HG02642 (cell line): ENCODE measurements at regions not wholly inside any gene's neighbourhood (a gene's known extent, or its start where the extent isn't known, plus 50 kb on each side); places are given as distances from the start of the nearest gene placed in this dataset.

Source experiments
- ATAC-seq: cut with Tn5 transposase; IDR thresholded peaks from one replicate; pipeline ENCODE4 v1.9.1; 2021; ENCODE audit warnings: mild to moderate bottlenecking; ENCODE audit not compliant: unreplicated experiment, poor library complexity

- no peak for ATAC-seq
Measured at GRCh38 chr9:105859428-105860091, 165.2 kb downstream of the TMEM38B start.

- no peak for ATAC-seq
Measured at GRCh38 chr9:105860516-105860915, 166.2 kb downstream of the TMEM38B start.

- no peak for ATAC-seq
Measured at GRCh38 chr9:105861972-105862371, 167.6 kb downstream of the TMEM38B start.

GRCh38 chr9:105864248-105864898 is 170.0 kb downstream of the TMEM38B start:
- no peak for ATAC-seq

- ATAC-seq: no peak
Measured at GRCh38 chr9:105865285-105865684, 170.9 kb downstream of the TMEM38B start.

- no peak for ATAC-seq
Measured at GRCh38 chr9:105871540-105871939, 177.2 kb downstream of the TMEM38B start.

- no peak for ATAC-seq
Measured at GRCh38 chr9:105873801-105874200, 179.5 kb downstream of the TMEM38B start.

GRCh38 chr9:105877721-105878120 is 183.4 kb downstream of the TMEM38B start:
- peak; percentile 57 for ATAC-seq

- ATAC-seq: no peak
Measured at GRCh38 chr9:105879181-105879580, 184.8 kb downstream of the TMEM38B start.

- no peak for ATAC-seq
Measured at GRCh38 chr9:105880517-105880916, 186.2 kb downstream of the TMEM38B start.

- ATAC-seq: no peak
Measured at GRCh38 chr9:105881021-105881420, 186.7 kb downstream of the TMEM38B start.

- ATAC-seq: peak; percentile 61
Measured at GRCh38 chr9:105881654-105882349, 187.5 kb downstream of the TMEM38B start.

- ATAC-seq: peak; percentile 90
Measured at GRCh38 chr9:105883847-105884246, 189.5 kb downstream of the TMEM38B start.

GRCh38 chr9:105884416-105884815 is 190.1 kb downstream of the TMEM38B start:
- no peak for ATAC-seq

- no peak for ATAC-seq
Measured at GRCh38 chr9:105886136-105886535, 191.8 kb downstream of the TMEM38B start.

- ATAC-seq: no peak
Measured at GRCh38 chr9:105887679-105888078, 193.3 kb downstream of the TMEM38B start.

- no peak for ATAC-seq
Measured at GRCh38 chr9:105890046-105890822, 195.9 kb downstream of the TMEM38B start.

GRCh38 chr9:105900123-105900522 is 205.8 kb downstream of the TMEM38B start:
- ATAC-seq: no peak

- peak; percentile 75 for ATAC-seq
Measured at GRCh38 chr9:105901514-105902109, 207.3 kb downstream of the TMEM38B start.

- no peak for ATAC-seq
Measured at GRCh38 chr9:105908069-105908468, 213.7 kb downstream of the TMEM38B start.
